ENCODE measurements at regions not wholly inside any gene's neighbourhood (a gene's known extent, or its start where the extent isn't known, plus 50 kb on each side); places are given as distances from the start of the nearest gene placed in this dataset.

- no peak for DNase-seq
These were observed 162.7 kb downstream of the ARL4C start for GRCh38 chr2:234334151-234334550.

GRCh38 chr2:234333168-234334130 lies 163.4 kb downstream of the ARL4C start:
- no peak for DNase-seq

GRCh38 chr2:234331966-234332365 lies 164.9 kb downstream of the ARL4C start:
- DNase-seq = no peak

- no peak for DNase-seq
These were observed 165.3 kb downstream of the ARL4C start for GRCh38 chr2:234331566-234331965.

- DNase-seq = no peak
These were observed 166.0 kb downstream of the ARL4C start for GRCh38 chr2:234330902-234331301.

- DNase-seq = no peak
These were observed 167.5 kb downstream of the ARL4C start for GRCh38 chr2:234329202-234329960.

GRCh38 chr2:234328444-234328990 lies 168.4 kb downstream of the ARL4C start:
- DNase-seq = no peak

GRCh38 chr2:234326694-234327093 lies 170.2 kb downstream of the ARL4C start:
- DNase-seq = no peak

GRCh38 chr2:234324116-234324515 lies 172.8 kb downstream of the ARL4C start:
- DNase-seq = no peak

GRCh38 chr2:234322766-234323465 lies 174.0 kb downstream of the ARL4C start:
- DNase-seq = peak; percentile 52

- no peak for DNase-seq
These were observed 176.8 kb downstream of the ARL4C start for GRCh38 chr2:234320066-234320465.

GRCh38 chr2:234318361-234318760 lies 178.5 kb downstream of the ARL4C start:
- DNase-seq = no peak

- no peak for DNase-seq
These were observed 183.3 kb downstream of the ARL4C start for GRCh38 chr2:234313558-234313957.

GRCh38 chr2:234310166-234310565 lies 186.7 kb downstream of the ARL4C start:
- DNase-seq = no peak

GRCh38 chr2:234309431-234309830 lies 187.4 kb downstream of the ARL4C start:
- no peak for DNase-seq

GRCh38 chr2:234308813-234309195 lies 188.1 kb downstream of the ARL4C start:
- DNase-seq = peak; percentile 76

GRCh38 chr2:234308073-234308812 lies 188.6 kb downstream of the ARL4C start:
- no peak for DNase-seq

- no peak for DNase-seq
These were observed 189.4 kb downstream of the ARL4C start for GRCh38 chr2:234307322-234307961.

- no peak for DNase-seq
These were observed 190.3 kb downstream of the ARL4C start for GRCh38 chr2:234306426-234307173.

- no peak for DNase-seq
These were observed 191.0 kb downstream of the ARL4C start for GRCh38 chr2:234305846-234306245.

GRCh38 chr2:234304950-234305349 lies 191.9 kb downstream of the ARL4C start:
- DNase-seq = no peak

All from CD4-positive, alpha-beta T cell treated with Interleukin-12 subunit alpha and Interleukin-12 subunit beta, for 1 hour (primary cell).